GM18951 (cell line): ENCODE measurements at regions not wholly inside any gene's neighbourhood (a gene's known extent, or its start where the extent isn't known, plus 50 kb on each side); places are given as distances from the start of the nearest gene placed in this dataset.

Source experiments
- POLR2A ChIP-seq: IDR thresholded peaks from 4 replicates; pipeline ENCODE4 v1.6.1; 2011; ENCODE audit warnings: mild to moderate bottlenecking; ENCODE audit not compliant: insufficient read length, insufficient read depth; ENCODE audit errors: extremely low read depth
- in situ Hi-C: fragments of 300-500 bp; cut with MboI; formaldehyde crosslinking; loops from one replicate; pipeline ENCODE4 v1.12.0; 2022; ENCODE audit warnings: low sequenced_read_pairs, mixed read lengths, inconsistent platforms; ENCODE audit not compliant: unreplicated experiment

DNA sequence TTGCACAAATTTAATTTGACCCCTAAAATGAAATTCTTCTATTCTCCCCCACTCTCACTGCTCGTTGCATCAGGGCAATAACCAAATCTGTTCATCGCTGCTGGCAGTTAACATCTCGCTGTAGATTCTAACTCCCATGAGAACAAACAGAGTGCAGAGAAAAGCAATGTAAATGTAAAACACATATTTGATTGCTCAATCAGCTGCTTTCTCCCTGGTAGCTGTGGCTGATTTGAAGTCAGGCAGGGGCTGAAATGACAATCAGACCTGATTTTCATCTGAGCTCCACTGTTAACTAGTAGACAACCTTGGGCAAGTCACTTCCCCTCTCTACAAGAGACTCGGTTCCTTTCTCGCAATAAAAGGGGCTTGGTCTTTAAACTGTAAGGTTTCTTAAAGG is 119.8 kb upstream of the CPNE4 start:
- TF ChIP-seq POLR2A, result no peak
- in situ Hi-C loops, result no loop called here

DNA sequence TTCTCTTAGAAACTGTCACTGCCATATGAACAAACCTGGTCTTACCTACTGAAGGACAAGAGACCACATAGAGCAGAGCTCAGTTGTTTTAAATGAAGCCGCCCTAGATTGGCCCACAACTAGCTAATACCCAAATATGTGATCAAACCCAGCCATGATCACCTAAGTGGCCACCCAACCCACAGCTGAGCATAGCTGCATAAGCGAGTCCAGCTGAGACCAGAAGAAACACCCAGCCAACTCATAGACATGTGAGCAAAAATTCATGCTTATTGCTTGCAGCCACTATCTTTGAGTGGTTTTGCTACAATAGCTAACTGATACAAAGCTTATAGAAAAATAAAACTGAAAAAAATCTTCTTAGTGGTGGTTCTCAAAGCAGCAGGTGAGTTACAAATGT is 124.3 kb upstream of the CPNE4 start:
- no peak for TF ChIP-seq POLR2A
- in situ Hi-C loops, result no loop called here

DNA sequence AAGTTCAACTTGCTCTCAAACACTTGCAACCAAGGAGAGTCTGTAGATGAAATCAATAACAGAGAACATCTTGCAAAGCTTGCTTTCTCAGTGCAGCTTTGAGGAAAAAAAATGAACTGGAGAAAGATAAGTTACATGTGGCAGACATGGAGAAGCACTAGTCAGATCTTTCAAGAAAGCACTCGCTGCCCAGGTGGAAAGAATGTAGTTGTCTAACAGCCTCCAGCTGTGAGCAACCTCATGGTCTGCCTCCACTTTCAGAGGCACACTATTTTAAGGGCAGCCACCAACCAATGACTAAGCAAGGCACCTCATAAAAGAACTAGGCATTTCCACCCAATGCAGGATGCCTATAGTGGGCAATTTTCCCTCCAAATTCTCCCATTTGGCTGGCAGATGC is 125.4 kb upstream of the CPNE4 start:
- in situ Hi-C loops, result no loop called here
- no peak for TF ChIP-seq POLR2A

DNA sequence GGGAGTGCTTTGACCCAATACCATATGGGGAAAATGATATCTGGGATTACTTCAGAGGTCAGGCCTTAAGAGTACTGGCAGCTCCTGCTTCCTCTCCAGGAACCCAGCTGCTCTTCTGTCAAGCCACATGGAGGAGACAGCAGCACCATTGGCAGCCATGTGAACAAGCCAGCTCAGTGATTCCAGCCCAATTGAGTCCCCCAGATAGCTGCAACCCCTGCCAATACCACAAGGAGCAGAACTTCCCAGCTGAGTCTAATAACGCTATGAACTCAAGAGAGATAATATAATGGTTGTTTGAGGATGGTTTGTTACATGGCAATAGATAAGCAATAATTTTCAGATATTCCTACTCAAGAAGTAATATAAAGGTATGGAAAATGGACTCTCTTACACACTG is 126.8 kb upstream of the CPNE4 start:
- in situ Hi-C loops, result no loop called here
- TF ChIP-seq POLR2A, result no peak

GRCh38 chr3:132164469-132165092 is 129.8 kb upstream of the CPNE4 start:
- no peak for TF ChIP-seq POLR2A
- in situ Hi-C loops, result no loop called here

- TF ChIP-seq POLR2A, result no peak
- in situ Hi-C loops, result no loop called here
Observed at GRCh38 chr3:132167870-132168269, 133.1 kb upstream of the CPNE4 start.

DNA sequence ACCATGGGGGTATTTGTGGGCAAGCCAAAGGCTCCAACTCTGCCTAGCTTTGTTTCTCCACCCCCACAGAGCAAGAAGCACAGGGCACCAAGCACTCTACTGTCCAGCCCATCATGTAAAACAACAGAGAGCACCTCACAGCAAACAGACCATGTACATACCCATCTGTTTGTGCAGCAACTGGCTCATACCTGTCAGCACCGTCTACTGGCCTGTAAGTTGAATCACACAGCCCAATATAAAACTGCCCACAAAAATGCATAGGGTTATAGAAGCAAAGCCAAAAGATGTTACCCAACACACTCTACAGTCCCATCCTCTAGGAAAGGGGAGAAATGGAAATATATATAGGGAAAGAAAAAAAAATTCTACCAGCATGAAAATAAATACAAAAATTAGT is 139.7 kb upstream of the CPNE4 start:
- in situ Hi-C loops, result no loop called here
- no peak for TF ChIP-seq POLR2A

DNA sequence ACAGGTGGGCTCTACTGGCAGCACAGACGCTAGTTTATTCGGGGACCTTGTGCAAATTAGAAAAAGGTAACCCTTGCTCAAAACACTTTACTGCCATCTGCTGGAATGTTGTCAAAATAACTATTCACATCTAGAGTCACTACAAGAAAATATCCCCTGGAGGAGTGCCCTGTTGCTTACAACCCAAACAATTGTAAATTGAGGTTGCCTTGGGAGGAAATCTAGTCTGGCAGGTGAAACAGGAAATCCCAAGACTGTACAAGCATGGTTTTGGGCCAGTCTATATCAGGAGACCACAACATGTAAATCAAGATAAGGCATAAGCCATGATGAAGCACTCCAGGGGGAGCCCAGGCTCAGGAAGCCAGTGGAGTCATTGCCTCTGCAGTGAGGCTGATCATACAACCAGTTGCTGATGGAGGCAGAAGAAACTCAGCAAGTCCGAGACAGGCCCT is 136.8 kb upstream of the ACP3 start:
- in situ Hi-C loops, result loop anchor here (25.0 kb wide), 2 partner anchors 643 to 1143 kb away; partner anchors contain the start of genes ASTE1 and NEK11
- no peak for TF ChIP-seq POLR2A

DNA sequence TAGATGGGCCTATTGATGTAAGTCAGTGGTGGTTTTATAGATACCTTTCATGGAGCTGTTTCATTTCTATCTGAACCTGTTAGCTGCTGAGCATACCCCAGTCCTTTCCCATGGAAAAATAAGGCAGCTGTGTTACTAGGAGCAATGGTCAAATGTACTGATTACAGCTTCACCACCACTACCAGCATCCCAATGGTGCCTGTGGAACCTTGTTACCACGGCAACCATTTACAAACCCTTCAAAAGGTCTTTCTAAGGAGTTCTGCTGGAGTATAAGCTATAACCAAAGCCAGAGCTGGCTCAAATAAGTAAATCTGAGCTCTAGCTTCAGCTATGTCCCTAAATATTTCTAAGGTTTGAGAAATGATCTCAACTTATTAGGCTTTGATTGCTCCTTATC is 133.4 kb upstream of the ACP3 start:
- in situ Hi-C loops, result loop anchor here (25.0 kb wide), 2 partner anchors 647 to 1147 kb away; partner anchors contain the start of genes ASTE1 and NEK11
- TF ChIP-seq POLR2A, result no peak

- in situ Hi-C loops, result loop anchor here (25.0 kb wide), 2 partner anchors 650 to 1150 kb away; partner anchors contain the start of genes ASTE1 and NEK11
Observed at GRCh38 chr3:132187746-132188145, 129.5 kb upstream of the ACP3 start.

DNA sequence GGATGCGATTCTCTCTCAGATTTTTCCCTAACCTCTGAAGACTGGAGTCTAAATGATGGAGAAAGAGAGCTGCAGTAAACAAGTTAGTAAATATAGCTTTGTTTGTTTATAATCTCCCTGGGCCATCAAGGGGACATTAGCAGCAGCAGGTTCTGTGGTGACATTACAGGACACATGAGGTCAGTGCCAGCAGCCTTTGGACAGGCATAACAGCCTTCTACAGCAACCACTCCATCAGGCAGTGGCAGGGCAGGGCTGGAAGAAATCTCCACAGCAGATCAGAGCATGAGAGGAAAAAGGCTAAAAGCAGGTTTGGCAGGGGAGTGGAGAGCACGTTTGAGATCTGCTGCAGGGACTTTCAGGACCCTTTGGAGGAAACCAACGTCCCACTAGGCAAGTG is 127.6 kb upstream of the ACP3 start:
- in situ Hi-C loops, result loop anchor here (25.0 kb wide), 2 partner anchors 652 to 1152 kb away; partner anchors contain the start of genes ASTE1 and NEK11
- no peak for TF ChIP-seq POLR2A

More at GRCh38 chr3:132187746-132188145, 129.5 kb upstream of the ACP3 start:
- no peak for TF ChIP-seq POLR2A

GRCh38 chr3:132196113-132196512 is 121.1 kb upstream of the ACP3 start:
- in situ Hi-C loops, result loop anchor here (25.0 kb wide), 2 partner anchors 659 to 1159 kb away; partner anchors contain the start of genes ASTE1 and NEK11
- no peak for TF ChIP-seq POLR2A

GRCh38 chr3:132198516-132198915 is 118.7 kb upstream of the ACP3 start:
- no peak for TF ChIP-seq POLR2A
- in situ Hi-C loops, result loop anchor here (25.0 kb wide), 2 partner anchors 661 to 1161 kb away; partner anchors contain the start of genes ASTE1 and NEK11

DNA sequence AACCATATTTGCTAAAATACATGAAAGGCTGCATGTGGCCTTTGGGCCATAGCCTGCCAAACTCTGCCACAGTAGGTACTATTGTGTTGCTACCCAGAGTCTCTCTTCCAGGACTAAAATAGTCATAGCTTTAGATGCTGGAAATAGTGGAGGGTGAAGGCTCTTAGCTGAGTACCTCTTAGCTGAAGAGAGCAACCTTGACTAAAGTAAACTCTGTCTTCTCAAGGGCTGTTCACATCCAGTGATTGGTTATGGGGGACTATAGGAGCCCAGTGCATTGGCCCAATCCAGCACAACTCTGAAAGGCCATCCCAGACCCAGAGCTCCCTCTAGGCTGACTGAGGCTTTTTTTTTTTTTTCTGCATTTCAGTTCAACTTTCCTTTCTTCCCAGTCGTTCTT is 117.8 kb upstream of the ACP3 start:
- in situ Hi-C loops, result loop anchor here (25.0 kb wide), 2 partner anchors 662 to 1162 kb away; partner anchors contain the start of genes ASTE1 and NEK11
- TF ChIP-seq POLR2A, result no peak

DNA sequence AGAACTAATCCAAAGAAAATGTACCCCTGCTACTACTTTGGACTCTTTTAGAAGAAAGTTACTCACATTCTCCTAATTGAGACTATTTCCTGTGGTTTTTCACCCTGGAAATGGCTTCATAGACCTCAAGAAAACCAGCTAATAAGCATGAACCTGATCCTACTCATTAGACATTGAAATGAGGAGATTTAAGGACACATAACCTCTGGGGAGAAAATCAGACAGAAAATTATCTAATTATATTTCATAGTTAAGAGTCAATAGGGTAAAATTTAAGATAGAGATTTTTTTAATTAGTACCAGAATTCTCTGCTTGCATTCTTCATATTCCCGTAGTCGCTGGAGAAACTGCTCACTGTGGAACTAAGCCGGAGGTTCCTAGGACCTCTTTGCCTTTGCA is 114.6 kb upstream of the ACP3 start:
- TF ChIP-seq POLR2A, result no peak
- in situ Hi-C loops, result no loop called here
